GM21423 (cell line): ENCODE measurements at regions not wholly inside any gene's neighbourhood (a gene's known extent, or its start where the extent isn't known, plus 50 kb on each side); places are given as distances from the start of the nearest gene placed in this dataset.

Experiments
- ATAC-seq: cut with Tn5 transposase; IDR thresholded peaks from one replicate; pipeline ENCODE4 v1.9.1; 2021; ENCODE audit warnings: mild to moderate bottlenecking, moderate library complexity; ENCODE audit not compliant: unreplicated experiment

DNA sequence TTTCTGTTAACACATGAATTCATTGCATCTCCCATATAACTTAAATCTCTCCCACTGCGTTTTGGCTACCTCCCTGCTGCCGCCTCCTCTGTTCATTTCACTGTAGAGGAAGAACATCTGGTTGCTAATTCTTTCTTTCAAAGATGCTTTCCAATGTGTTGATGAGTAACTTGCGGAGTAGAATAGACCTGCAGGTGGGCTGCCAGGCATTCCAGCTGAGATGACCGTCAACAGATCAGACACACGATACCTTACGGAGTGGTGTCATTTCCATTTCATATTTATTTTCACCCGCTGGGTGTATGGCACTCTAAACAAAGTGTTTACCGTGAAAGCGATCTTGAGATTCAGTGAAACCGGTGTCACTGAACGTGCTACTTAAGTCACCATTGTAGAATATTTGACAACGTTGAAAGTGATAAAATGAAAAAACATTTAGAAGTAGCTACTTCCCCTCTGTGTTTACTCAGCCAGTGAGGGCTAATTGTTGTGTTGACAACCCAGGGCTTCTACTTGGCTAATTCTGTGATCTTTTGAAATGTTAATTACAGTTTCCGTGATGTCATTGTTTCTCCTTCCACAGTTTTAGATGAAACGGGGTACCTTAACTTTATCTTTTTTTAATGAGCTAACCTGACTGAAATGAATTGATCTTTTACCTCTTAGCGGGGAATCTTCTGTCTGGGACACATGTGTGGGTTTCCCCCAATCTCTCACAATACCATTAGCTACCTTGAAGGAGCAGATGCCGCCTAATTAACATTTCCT lies 228.5 kb upstream of the ARGLU1 start:
- no peak for ATAC-seq

DNA sequence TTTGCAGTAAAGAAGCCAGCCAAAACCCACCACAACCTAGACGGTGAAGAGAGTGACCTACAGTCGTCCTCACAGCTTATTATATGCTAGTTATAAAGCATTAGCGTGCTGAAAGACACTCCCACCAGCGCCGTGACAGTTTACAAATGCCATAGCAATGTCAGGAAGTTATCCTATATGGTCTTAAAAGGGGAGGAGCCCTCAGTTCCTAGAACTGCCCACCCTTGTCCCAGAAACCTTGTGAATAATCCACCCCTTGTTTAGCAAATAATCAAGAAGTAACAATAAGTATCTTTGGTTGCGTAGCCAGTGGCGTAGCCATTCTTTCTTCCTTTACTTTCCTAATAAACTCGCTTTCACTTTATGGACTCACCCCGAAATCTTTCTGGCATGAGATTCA lies 227.9 kb upstream of the ARGLU1 start:
- no peak for ATAC-seq

DNA sequence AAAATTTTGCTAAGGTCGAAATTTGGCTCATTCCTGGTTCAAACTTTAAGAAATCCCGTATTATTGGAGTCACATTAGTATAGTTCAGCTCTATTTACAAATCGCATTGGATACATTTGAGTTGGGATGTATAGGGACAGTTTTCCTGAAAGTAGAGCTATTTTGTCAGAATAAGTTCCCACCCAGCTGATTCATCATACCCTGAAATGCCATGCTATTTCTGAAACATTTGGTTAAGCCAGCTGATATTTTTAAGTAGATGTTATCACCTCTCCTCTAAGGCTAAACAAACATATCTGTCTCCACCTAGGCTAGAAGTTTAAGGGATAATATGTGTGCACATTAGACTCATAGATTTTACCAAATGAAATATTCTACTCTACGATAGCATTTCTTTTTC lies 226.2 kb upstream of the ARGLU1 start:
- no peak for ATAC-seq

DNA sequence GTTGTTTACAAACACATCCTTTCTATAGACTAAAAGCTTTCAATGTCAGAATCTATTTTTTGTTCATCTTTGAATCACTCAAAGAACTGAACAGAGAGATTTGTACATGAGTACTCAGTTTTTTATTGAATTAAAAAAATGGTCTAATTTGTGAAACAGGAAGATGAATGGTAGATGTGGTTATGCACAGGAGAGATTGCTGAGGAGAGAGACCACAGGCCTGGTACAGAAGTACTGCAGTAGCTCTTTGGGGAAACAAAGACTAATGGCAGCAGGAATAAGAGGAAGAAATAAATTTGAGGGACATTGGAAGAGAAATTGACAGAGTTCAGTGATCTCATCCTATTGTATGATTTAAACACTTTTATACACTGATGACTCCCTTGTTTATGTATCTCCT lies 222.0 kb upstream of the ARGLU1 start:
- ATAC-seq, result no peak

DNA sequence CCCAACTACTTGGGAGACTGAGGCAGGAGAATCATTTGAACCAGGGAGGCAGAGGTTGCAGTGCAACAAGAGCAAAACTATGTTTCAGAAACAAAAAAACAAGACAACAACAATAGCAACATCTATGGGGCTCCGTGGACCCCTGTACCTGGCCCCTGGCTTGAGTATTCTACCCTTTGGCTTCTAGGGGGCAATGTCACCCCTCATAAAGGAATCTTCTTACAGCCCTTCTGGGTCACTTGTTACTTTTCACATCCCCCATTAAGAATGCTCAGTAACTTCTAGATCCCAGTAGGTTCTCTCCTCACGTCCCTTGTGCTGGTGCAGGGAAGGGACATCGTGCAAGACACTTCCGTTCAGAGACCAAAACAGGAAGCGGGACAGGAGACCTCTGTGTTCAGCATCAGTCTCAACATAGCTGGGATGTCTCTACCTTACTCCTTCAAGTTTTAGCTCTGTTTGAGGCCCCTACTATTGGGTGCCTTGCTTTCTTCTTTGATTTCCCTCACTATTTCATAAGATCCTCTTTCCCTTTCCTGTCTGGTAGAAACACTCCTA lies 218.1 kb upstream of the ARGLU1 start:
- ATAC-seq, result no peak

DNA sequence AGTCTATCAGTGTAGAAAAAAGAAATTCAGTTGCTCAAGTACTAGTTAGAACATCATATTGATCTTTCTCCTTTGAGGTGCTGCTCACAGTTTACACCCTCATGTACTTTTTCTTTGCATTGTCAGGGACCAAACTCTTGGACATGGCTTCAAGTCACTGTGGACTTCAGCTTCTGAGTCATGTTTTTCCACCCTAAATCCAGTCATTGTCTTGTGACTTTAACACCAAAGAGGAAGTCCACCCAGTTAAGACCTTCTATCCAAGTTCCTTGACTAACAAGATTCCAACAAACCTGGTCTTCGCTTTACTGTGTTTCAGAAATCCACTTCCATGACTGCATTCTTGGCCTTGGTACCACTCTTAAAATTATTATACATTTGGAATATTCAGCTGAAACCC lies 206.7 kb upstream of the ARGLU1 start:
- ATAC-seq, result no peak

DNA sequence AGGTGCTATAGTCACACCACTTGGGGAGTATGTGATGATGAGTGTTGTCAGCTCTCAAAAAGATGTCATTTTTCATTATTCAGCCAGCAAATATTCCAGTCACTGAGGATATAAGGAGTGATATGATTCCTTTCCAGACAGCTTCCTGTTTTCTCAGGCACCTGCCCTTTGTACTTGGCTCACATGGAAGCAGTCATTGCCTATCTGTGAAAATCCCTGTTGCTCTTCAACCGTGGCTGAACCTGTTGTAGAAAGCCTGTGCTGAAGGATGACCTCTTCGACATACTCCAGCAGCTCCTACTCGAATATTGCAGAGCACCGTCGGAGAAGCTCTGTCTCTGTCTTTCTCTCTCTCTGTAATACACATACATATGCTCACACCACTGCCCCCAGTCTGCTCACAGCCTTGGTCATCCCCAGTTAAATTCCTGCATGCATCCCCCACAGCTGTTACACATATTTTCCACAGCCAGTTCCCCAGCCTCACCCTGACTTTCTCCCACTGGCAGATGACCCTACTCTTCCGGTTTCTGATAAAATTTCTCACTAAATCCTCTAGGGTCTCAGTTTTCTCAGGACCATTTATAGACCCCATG lies 204.2 kb upstream of the ARGLU1 start:
- ATAC-seq, result no peak

DNA sequence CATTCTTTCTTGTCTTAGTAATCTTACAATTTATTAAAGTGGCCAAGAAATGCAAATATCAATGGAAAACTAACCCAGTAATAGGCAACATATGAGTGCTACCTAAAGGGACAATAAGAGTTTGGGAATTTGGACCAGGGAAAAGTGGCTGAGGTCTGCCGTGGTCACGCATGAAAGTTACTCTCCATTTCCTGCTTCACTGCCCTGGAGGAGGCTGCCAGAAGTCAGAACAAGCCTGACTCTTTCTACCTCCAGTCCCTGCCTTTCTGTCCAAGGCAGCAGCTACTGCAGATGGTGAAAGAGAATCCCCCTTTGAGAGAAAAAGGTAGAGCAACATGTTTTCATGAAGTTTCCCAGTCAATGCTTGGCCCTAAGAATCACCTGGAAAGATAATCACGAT lies 201.1 kb upstream of the ARGLU1 start:
- ATAC-seq, result no peak

DNA sequence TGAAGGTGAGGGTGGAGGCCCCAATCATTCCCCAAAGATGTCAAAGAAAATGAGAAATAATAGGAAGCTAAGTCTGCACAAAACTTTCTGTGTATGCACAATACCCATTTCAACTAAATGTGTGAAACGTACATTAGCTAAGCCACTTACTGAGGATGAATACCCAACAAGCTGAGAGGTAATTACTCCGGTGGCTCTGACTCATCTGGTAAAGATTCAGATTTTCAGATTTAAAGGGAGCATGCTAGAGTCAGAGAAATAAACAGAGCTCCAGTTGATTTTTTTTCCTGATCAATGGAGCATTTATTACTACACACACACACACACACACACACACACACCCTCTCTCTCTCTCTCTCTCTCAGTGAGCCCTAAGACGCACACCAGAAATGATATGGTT lies 194.8 kb upstream of the ARGLU1 start:
- no peak for ATAC-seq

DNA sequence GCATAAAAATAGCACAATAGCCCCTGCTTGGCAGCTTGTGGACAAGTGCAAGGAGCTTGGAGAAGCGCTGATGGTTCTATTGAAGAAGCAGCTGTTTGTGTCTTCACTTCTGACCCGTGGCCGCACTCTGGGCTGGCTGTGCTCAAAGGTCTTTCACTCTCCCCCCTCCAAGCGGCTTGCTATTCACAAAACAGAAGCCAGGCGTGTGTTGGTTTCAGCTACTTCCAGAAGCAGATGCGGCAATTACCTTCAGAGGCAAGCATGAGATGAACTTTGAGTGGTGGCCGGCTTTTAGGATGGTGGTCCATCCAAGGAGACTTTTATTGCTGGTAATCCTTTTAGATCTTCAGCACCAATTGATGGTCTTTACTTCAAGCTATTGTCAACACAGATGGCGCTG lies 188.5 kb upstream of the ARGLU1 start:
- ATAC-seq, result no peak

DNA sequence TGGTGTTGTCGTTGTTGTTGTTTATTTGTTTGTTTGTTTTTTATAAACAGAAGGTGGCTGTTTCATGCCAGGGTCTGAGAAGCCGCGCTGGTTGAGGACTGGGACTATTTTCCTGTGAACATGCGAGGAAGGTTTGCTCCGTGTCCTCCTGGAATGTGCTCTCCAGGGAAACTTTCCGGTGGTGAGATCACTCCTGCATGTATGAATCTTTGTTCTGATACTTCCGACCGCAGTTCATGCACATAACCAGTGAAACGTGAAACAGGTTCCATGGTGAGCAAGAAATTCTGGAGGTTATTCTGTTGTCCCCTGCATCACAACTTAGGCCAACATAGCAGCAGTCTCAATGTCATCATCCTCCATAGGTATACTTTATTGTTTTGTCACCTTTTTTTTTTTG lies 187.6 kb upstream of the ARGLU1 start:
- ATAC-seq, result no peak

DNA sequence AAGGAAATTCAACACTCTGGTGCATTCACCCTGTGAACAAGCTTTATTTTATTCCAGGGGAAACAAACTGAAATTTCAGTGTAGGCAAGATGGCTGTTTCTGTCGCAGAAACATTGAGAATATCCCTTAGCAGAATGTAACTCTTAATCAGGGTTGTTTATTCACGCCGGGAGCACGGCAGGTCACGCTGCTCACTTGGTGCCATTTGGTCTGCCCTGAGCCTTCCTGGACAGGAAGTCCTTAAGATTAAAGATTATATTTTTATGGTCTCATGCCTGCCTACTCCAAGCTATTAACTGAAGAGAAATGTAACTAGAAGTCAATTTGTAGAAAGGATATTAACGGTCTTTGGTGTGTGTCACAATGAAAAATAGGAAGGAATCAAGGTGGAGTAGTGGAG lies 185.3 kb upstream of the ARGLU1 start:
- ATAC-seq, result no peak

DNA sequence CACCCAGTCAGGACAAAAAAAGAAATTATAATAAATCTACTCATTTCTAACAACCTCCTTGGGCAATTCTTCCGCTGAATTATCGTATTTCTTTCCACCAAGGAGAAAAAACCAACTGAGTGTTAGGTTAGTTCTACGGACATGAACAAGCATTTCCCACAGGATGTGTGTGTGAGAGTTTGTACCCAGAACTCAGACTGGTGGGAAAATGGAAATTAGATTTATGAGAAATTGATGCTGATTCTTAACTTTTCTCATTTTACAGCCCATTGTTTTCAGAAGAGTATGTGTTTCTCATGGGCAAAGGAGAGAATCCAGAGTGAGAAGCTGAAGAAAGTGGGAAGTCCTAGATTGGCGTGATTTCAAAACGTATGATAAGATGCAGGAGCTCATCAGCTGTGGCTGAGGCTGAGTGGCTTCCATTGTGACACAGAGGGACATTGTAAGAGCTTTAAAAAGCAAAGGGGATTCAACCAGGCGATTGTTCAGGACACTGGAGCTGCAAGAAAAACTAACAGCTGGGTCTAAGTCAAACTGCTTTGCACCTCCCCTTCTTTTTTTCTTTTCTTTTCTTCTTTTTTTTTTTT lies 184.7 kb upstream of the ARGLU1 start:
- ATAC-seq, result no peak

DNA sequence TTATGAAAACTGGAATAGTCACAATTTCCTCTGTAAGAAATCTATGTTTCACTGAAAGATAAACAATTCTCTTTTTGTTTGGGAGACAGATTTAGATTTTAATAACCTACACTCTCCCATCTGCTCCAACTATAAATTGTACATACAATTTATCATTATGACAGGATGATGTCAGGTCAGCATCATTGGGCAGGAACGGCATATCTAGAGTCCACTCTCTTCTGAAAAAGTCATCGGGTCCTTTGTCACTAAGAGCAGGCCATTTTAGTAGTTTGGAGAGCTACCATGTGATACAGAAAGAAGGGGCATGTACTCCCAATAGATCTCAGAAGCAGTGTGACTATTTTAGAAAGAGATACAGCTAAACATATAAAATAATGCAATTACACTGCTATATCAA lies 180.8 kb upstream of the ARGLU1 start:
- ATAC-seq, result no peak

DNA sequence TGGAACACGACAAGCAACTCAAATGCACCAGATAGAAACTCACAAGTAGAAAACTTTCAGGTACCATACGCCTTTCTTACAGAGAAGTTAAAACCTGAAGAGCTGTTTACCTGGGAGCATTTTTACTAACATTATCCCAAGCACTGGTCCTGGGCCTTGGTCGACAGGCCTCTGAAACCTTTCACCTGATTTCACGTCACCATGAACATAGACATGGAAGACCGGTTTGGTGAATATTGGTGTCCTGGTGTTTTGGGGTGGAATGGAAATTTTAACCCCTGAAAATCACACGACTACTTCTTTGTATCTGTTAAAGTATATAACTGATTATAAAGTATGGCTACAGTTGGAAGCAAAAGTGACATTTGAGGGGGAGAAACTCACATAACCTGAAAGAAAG lies 176.6 kb upstream of the ARGLU1 start:
- no peak for ATAC-seq

DNA sequence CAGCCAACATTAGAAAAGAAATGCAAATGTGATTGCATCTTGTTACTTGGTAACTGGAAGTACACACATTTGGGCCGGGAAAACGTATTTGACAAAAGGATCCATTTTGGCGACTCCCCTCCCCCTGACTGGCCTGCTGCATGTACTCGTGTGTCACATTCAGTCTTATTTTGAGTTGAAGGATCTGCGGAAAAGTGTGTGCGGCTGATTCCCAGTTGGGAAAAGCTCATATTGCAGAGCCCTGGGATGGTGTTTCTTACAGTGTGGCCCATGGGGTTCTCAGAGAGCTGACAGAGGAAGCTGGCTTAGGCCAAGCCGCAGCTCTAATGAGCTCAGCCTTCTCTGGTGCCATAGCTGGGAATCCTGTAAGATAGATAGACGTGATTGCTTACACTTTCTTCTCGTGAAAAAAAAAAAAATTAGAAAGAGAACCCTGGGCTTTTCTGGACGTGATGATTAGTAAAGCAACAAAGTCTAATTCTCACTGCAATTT lies 170.3 kb upstream of the ARGLU1 start:
- no peak for ATAC-seq

DNA sequence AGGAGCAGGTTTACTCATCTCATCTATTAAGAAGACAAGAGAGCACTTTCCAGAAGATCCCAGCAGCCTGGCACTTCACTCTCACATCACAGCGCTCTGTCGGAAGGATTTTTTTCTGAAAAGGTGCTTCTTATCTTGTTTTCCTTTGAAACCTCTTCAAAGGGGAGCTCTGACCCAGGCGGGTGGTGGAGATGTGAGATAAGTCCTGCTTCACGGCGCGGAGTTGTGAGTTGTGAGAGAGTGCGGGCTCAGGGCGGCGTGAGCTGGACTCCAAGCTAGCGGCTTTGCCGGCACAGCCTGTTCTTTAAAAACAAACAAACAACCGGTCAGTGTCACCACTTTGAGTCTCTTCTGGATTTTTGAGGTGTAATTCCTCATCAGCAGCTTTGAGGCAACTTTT lies 169.0 kb upstream of the ARGLU1 start:
- no peak for ATAC-seq

DNA sequence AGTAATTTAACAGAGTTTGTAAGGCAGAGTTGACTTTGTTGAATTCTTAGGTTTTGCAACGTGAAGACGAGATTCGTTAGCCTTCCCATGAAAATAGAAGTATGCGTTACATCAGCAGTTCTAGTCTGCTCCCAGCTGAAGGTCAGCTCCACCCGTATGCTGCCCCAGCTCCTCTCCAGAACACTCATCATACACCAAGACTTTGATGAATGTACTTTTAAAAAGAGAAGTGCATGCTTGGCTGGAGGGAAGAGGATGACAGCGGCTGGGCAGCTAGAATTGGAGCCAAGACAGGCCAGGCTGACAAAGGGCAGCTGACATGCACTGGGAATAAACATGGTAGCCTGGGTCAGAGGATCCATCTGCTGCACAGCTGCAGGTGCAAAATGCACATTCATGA lies 166.3 kb upstream of the ARGLU1 start:
- ATAC-seq, result no peak

DNA sequence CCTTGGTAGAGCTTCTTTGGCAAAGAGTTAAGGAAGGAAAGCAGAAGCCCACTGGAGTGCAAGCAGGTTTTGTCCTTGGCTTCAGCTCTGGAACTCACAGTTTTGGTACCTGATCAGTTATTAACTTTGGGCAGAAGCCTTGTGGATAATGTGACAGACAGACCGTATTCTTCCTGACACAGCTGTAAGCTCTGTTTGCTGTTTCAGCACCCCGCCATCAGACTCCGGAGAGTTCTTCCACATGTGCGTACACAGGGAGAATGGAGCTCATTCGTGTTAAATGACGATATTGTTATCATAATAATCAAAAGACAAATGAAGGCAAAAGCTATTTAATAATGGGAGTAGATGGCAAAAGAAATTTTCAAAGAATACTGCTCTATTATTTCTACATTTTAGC lies 155.1 kb upstream of the ARGLU1 start:
- no peak for ATAC-seq

DNA sequence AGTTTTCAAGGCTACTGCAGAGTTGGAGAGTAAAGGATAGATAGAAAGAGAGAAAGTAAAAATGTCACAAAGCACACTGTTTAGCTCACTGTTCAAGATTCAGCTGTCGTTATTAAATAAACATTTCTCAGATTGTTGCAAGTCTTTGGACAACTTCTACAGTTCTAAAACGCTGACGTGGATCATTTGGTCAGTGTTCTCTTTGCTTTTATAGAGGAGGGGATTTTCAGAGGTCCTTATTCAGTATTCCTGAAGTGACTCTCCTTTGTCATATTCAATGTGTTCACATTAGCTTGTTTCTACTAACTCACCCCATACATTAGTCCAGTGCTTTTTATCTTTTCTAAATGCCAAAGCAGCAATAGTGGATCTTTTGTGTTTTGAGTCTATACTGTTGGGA lies 154.7 kb upstream of the ARGLU1 start:
- ATAC-seq, result no peak

DNA sequence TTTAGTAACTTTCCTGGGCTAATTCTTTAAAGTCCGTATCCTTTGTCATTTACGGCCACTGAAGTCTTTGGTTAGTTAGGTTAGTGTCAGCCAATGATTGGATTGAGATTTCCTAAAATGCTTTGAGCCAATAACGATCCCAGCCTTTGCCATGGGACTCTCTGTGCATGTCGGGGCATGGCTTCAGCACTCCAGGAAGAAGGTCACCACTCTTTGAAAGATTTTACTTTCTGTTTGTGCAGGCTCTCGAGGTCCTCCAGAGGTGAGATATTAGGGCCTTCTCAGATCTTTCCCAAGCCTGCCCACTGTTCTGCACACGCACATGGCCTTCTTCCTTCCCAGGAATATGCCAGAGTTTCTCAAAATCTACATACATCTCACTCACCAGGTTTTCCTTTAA lies 153.7 kb upstream of the ARGLU1 start:
- no peak for ATAC-seq
